Keratinocyte (primary cell): ENCODE measurements at regions not wholly inside any gene's neighbourhood (a gene's known extent, or its start where the extent isn't known, plus 50 kb on each side); places are given as distances from the start of the nearest gene placed in this dataset.

ENCODE experiments used
- DNase-seq: peaks from one replicate; pipeline ENCODE4 v3.0.0-alpha.2; 2011; ENCODE audit warnings: low read depth, missing footprints, low spot score
- FAIRE-seq: peaks from 2 replicates; lab custom pipeline; 2011; peaks lifted over from hg19 to GRCh38; lab: Jason Lieb, UNC
- H2AFZ ChIP-seq: 2 replicates; pipeline ENCODE4 v1.6.0; 2012; ENCODE audit warnings: low read length, control low read depth, inconsistent platforms; ENCODE audit not compliant: control insufficient read depth
- H3K27ac ChIP-seq: 2 replicates; pipeline ENCODE4 v1.5.1; 2011; ENCODE audit warnings: low read length; ENCODE audit not compliant: control insufficient read depth, insufficient read depth
- H3K27me3 ChIP-seq: 3 replicates; pipeline ENCODE4 v1.6.0; 2011; ENCODE audit warnings: low read length; ENCODE audit not compliant: control insufficient read depth, insufficient read depth; ENCODE audit errors: extremely low read depth
- H3K36me3 ChIP-seq, 2 experiments: 2 replicates in 1 of 2; 3 replicates in 1 of 2; pipeline ENCODE4 v1.5.1; 2011; ENCODE audit warnings: low read length in 2 of 2, mild to moderate bottlenecking in 1 of 2; ENCODE audit not compliant: control insufficient read depth in 2 of 2, insufficient read depth in 2 of 2; ENCODE audit errors: extremely low read depth in 1 of 2
- H3K4me1 ChIP-seq: 3 replicates; pipeline ENCODE4 v1.5.1; 2011; ENCODE audit warnings: low read length; ENCODE audit not compliant: control insufficient read depth, insufficient read depth; ENCODE audit errors: extremely low read depth
- H3K4me2 ChIP-seq: 3 replicates; pipeline ENCODE4 v1.6.0; 2011; ENCODE audit warnings: low read depth, low read length; ENCODE audit not compliant: control insufficient read depth, insufficient read depth; ENCODE audit errors: extremely low read depth
- H3K4me3 ChIP-seq, 3 experiments: fragments of 200-600 bp in 1 of 3; sonication (generic) in 1 of 3; 2 replicates in 2 of 3; 3 replicates in 1 of 3; pipeline ENCODE4 v1.5.1; 2011 to 2016; ENCODE audit warnings: low read length in 3 of 3, mild to moderate bottlenecking in 3 of 3, control low read depth in 2 of 3, inconsistent platforms in 1 of 3, low read depth in 1 of 3, mixed read lengths in 1 of 3, mixed run types in 1 of 3, moderate library complexity in 1 of 3; ENCODE audit not compliant: control insufficient read depth in 2 of 3, insufficient read depth in 2 of 3; ENCODE audit errors: extremely low read depth in 1 of 3
- H3K79me2 ChIP-seq: 2 replicates; pipeline ENCODE4 v1.6.0; 2012; ENCODE audit warnings: low read length; ENCODE audit not compliant: control insufficient read depth, insufficient read depth
- H3K9ac ChIP-seq: 3 replicates; pipeline ENCODE4 v1.6.0; 2011; ENCODE audit warnings: low read length; ENCODE audit not compliant: control insufficient read depth, insufficient read depth; ENCODE audit errors: extremely low read depth
- H3K9me1 ChIP-seq: 3 replicates; pipeline ENCODE4 v1.6.0; 2011; ENCODE audit warnings: low read length; ENCODE audit not compliant: control insufficient read depth, insufficient read depth; ENCODE audit errors: extremely low read depth
- H3K9me3 ChIP-seq: 2 replicates; pipeline ENCODE4 v1.5.1; 2012; ENCODE audit warnings: low read depth, low read length; ENCODE audit not compliant: control insufficient read depth
- H4K20me1 ChIP-seq: 3 replicates; pipeline ENCODE4 v1.6.0; 2011; ENCODE audit warnings: low read length; ENCODE audit not compliant: control insufficient read depth, insufficient read depth; ENCODE audit errors: extremely low read depth
- CTCF ChIP-seq, 3 experiments: IDR thresholded peaks in 1 of 3; conservative IDR thresholded peaks in 1 of 3; optimal IDR thresholded peaks in 1 of 3; 2 replicates in 2 of 3; 3 replicates in 1 of 3; pipeline versions ENCODE3 to v1.5.1; 2011; ENCODE audit warnings: low read length in 3 of 3, mild to moderate bottlenecking in 3 of 3, moderate library complexity in 2 of 3, control low read depth in 1 of 3, inconsistent platforms in 1 of 3; ENCODE audit not compliant: insufficient read depth in 2 of 3; ENCODE audit errors: extremely low read depth in 1 of 3
- EZH2 ChIP-seq: IDR thresholded peaks from one replicate; pipeline ENCODE4 v1.6.1; 2012; ENCODE audit warnings: inconsistent platforms, mild to moderate bottlenecking, low read length, moderate library complexity
- dilution Hi-C: fragments of 300-500 bp; cut with MboI; formaldehyde crosslinking; loops from one replicate; pipeline ENCODE4 v1.7.0; 2020; ENCODE audit warnings: low sequenced_read_pairs; ENCODE audit not compliant: extremely low pct_ligation_motif_present

GRCh38 chr10:27369880-27370279 lies 129.3 kb upstream of the ACBD5 start:
- no peak overlapping the region for H3K27ac ChIP-seq
- H3K36me3 ChIP-seq: no peaks in the 10 kb centered on the region
- no peaks in the 10 kb centered on the region for H3K9me3 ChIP-seq
- peaks cover 14% of the 10 kb centered on the region for H3K4me1 ChIP-seq
- no peaks in the 10 kb centered on the region for H3K79me2 ChIP-seq
- no peak overlapping the region for H3K4me3 ChIP-seq
- H3K9ac ChIP-seq: no peak overlapping the region
- no peak for TF ChIP-seq EZH2
- TF ChIP-seq CTCF (optimal IDR thresholded peaks at IDR 0.05 in 1 of 3, IDR thresholded peaks at IDR 0.05 in 1 of 3, conservative IDR thresholded peaks at IDR 0.05 in 1 of 3; ENCODE audit: extremely low read depth in 1 of 3, insufficient read depth in 2 of 3, low read length in 3 of 3): no peak
- DNase-seq (no peak), FAIRE-seq (no peak)
- dilution Hi-C loops: no loop called here
- no peak overlapping the region for H2AFZ ChIP-seq
- H3K27me3 ChIP-seq: no peaks in the 10 kb centered on the region
- no peak overlapping the region for H3K4me2 ChIP-seq
- H3K9me1 ChIP-seq: no peaks in the 10 kb centered on the region
- H4K20me1 ChIP-seq: no peaks in the 10 kb centered on the region

GRCh38 chr10:27368706-27369105 lies 128.1 kb upstream of the ACBD5 start:
- dilution Hi-C loops: no loop called here
- no peaks in the 10 kb centered on the region for H3K9me1 ChIP-seq
- no peaks in the 10 kb centered on the region for H3K27me3 ChIP-seq
- H3K4me2 ChIP-seq: no peak overlapping the region
- H3K79me2 ChIP-seq: no peaks in the 10 kb centered on the region
- no peak overlapping the region for H2AFZ ChIP-seq
- no peak overlapping the region for H3K27ac ChIP-seq
- no peaks in the 10 kb centered on the region for H3K9me3 ChIP-seq
- FAIRE-seq: no peak
- no peak for DNase-seq
- H3K36me3 ChIP-seq: no peaks in the 10 kb centered on the region
- H3K9ac ChIP-seq: no peak overlapping the region
- H4K20me1 ChIP-seq: no peaks in the 10 kb centered on the region
- TF ChIP-seq CTCF (optimal IDR thresholded peaks at IDR 0.05 in 1 of 3, IDR thresholded peaks at IDR 0.05 in 1 of 3, conservative IDR thresholded peaks at IDR 0.05 in 1 of 3; ENCODE audit: extremely low read depth in 1 of 3, insufficient read depth in 2 of 3, low read length in 3 of 3): no peak
- H3K4me3 ChIP-seq: no peak overlapping the region
- peaks cover 11% of the 10 kb centered on the region for H3K4me1 ChIP-seq
